Nephron progenitor cell (in vitro differentiated cells): ENCODE measurements at regions not wholly inside any gene's neighbourhood (a gene's known extent, or its start where the extent isn't known, plus 50 kb on each side); places are given as distances from the start of the nearest gene placed in this dataset.

ENCODE experiments used
- DNase-seq: peaks from one replicate; pipeline ENCODE4 v3.0.0; 2021
- H3K27ac Mint-ChIP-seq: 2 replicates; pipeline ENCODE4 v1.8.0; 2021; ENCODE audit warnings: mild to moderate bottlenecking, moderate library complexity, mixed read lengths
- H3K27me3 Mint-ChIP-seq: 2 replicates; pipeline ENCODE4 v1.8.0; 2021; ENCODE audit warnings: mild to moderate bottlenecking, low read depth, mixed read lengths; ENCODE audit not compliant: poor library complexity
- H3K36me3 Mint-ChIP-seq: 2 replicates; pipeline ENCODE4 v1.8.0; 2021; ENCODE audit warnings: low read depth, mixed read lengths
- H3K4me1 Mint-ChIP-seq: 2 replicates; pipeline ENCODE4 v1.8.0; 2021; ENCODE audit warnings: mixed read lengths
- H3K4me3 Mint-ChIP-seq: 2 replicates; pipeline ENCODE4 v1.8.0; 2021; ENCODE audit warnings: mild to moderate bottlenecking, moderate library complexity, mixed read lengths
- H3K9me3 Mint-ChIP-seq: 2 replicates; pipeline ENCODE4 v1.8.0; 2021; ENCODE audit warnings: mild to moderate bottlenecking, moderate library complexity, mixed read lengths
- TF ChIP-seq, protein P1 (sequence below): fragments of 200-600 bp; sonication (generic); IDR thresholded peaks from 2 replicates; pipeline ENCODE4 v1.5.0; 2021; ENCODE audit warnings: antibody characterized with exemption

DNA sequence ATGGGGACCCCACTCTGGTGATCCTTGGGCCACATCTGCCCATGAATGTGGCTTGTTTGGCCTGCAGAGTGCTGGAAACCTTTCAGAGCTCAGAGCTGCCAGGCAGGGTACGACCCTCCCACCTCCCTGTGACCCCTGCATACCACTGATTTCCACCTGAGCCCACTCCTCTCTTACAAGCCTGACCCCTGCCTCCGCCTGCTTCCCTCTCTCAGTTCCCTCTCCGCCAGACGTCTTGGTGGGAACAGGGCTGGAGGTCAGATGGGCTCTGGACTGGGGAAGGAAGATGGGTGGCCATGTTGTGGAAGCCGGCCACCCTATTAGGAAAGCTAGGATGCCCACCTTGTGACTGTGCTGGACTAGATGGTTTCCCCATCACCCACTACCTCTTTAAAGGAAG is 185.1 kb downstream of the KATNIP start:
- H3K9me3 Mint-ChIP-seq: no peaks in the 10 kb centered on the region
- no peak for DNase-seq

GRCh38 chr16:27736431-27736830 is 186.5 kb downstream of the KATNIP start:
- Mint-ChIP-seq H3K9me3 (no peaks in the 10 kb centered on the region), H3K27me3 (peaks cover 3% of the 10 kb centered on the region), H3K36me3 (peaks cover 22% of the 10 kb centered on the region), H3K4me3 (no peak overlapping the region), H3K4me1 (peaks cover 50% of the 10 kb centered on the region), H3K27ac (no peak overlapping the region)
- TF ChIP-seq, protein P1, sequence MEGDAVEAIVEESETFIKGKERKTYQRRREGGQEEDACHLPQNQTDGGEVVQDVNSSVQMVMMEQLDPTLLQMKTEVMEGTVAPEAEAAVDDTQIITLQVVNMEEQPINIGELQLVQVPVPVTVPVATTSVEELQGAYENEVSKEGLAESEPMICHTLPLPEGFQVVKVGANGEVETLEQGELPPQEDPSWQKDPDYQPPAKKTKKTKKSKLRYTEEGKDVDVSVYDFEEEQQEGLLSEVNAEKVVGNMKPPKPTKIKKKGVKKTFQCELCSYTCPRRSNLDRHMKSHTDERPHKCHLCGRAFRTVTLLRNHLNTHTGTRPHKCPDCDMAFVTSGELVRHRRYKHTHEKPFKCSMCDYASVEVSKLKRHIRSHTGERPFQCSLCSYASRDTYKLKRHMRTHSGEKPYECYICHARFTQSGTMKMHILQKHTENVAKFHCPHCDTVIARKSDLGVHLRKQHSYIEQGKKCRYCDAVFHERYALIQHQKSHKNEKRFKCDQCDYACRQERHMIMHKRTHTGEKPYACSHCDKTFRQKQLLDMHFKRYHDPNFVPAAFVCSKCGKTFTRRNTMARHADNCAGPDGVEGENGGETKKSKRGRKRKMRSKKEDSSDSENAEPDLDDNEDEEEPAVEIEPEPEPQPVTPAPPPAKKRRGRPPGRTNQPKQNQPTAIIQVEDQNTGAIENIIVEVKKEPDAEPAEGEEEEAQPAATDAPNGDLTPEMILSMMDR: no peak
- DNase-seq: no peak

More for the DNA sequence above, 185.1 kb downstream of the KATNIP start:
- TF ChIP-seq, protein P1: no peak
- Mint-ChIP-seq H3K27me3 (peaks cover 3% of the 10 kb centered on the region), H3K4me3 (no peak overlapping the region), H3K27ac (peak overlapping the region; percentile 50), H3K4me1 (peaks cover 62% of the 10 kb centered on the region), H3K36me3 (peaks cover 17% of the 10 kb centered on the region)

- Mint-ChIP-seq H3K27me3 (peaks cover 3% of the 10 kb centered on the region), H3K4me1 (peaks cover 47% of the 10 kb centered on the region), H3K36me3 (peaks cover 22% of the 10 kb centered on the region), H3K27ac (peak overlapping the region; percentile 69), H3K9me3 (no peaks in the 10 kb centered on the region), H3K4me3 (peak overlapping the region; percentile 16)
- TF ChIP-seq, protein P1: no peak
- DNase-seq: no peak
These were observed 187.6 kb downstream of the KATNIP start for GRCh38 chr16:27737513-27737912.
